ENCODE measurements at regions not wholly inside any gene's neighbourhood (a gene's known extent, or its start where the extent isn't known, plus 50 kb on each side); places are given as distances from the start of the nearest gene placed in this dataset.

GRCh38 chr15:95464509-95464908 lies 866.0 kb upstream of the NR2F2 start:
- Histone ChIP-seq H3K27ac (no peak overlapping the region), H3K4me3 (no peak overlapping the region), H3K9me3 (no peaks in the 10 kb centered on the region), H3K36me3 (no peaks in the 10 kb centered on the region), H3K4me1 (no peaks in the 10 kb centered on the region), H3K27me3 (no peaks in the 10 kb centered on the region)
- TF ChIP-seq EP300 (IDR thresholded peaks at IDR 0.05), result no peak
- no peak for TF ChIP-seq CTCF (IDR thresholded peaks at IDR 0.05)
- no peak for TF ChIP-seq POLR2A (IDR thresholded peaks at IDR 0.05)
- no peak for TF ChIP-seq POLR2AphosphoS5 (IDR thresholded peaks at IDR 0.05)
- 84% methylated on average over 12 of the region's 12 CpGs for WGBS
- no peak for DNase-seq (ENCODE audit: low spot score in 2 of 2)

GRCh38 chr15:95468820-95469219 lies 861.7 kb upstream of the NR2F2 start:
- Histone ChIP-seq H3K4me1 (no peaks in the 10 kb centered on the region), H3K36me3 (no peaks in the 10 kb centered on the region), H3K4me3 (no peak overlapping the region), H3K27me3 (no peaks in the 10 kb centered on the region), H3K27ac (no peak overlapping the region), H3K9me3 (no peaks in the 10 kb centered on the region)
- 65% methylated on average over 12 of the region's 12 CpGs for WGBS
- TF ChIP-seq EP300 (IDR thresholded peaks at IDR 0.05), result no peak
- no peak for TF ChIP-seq POLR2AphosphoS5 (IDR thresholded peaks at IDR 0.05)
- no peak for TF ChIP-seq POLR2A (IDR thresholded peaks at IDR 0.05)
- TF ChIP-seq CTCF (IDR thresholded peaks at IDR 0.05), result no peak
- DNase-seq (ENCODE audit: low spot score in 2 of 2), result no peak

- no peaks in the 10 kb centered on the region for H3K27me3 ChIP-seq
- H3K4me3 ChIP-seq, result no peak overlapping the region
- no peaks in the 10 kb centered on the region for H3K9me3 ChIP-seq
- H3K4me1 ChIP-seq, result no peaks in the 10 kb centered on the region
- WGBS, result 68% methylated on average over 8 of the region's 8 CpGs
- no peak overlapping the region for H3K27ac ChIP-seq
- DNase-seq (ENCODE audit: low spot score in 2 of 2), result no peak
- H3K36me3 ChIP-seq, result no peaks in the 10 kb centered on the region
- TF ChIP-seq EP300 (IDR thresholded peaks at IDR 0.05), result no peak
- no peak for TF ChIP-seq CTCF (IDR thresholded peaks at IDR 0.05)
- no peak for TF ChIP-seq POLR2A (IDR thresholded peaks at IDR 0.05)
- no peak for TF ChIP-seq POLR2AphosphoS5 (IDR thresholded peaks at IDR 0.05)
Observed at GRCh38 chr15:95469496-95470000, 861.0 kb upstream of the NR2F2 start.

- H3K9me3 ChIP-seq, result no peaks in the 10 kb centered on the region
- TF ChIP-seq POLR2A (IDR thresholded peaks at IDR 0.05) (no peak), CTCF (IDR thresholded peaks at IDR 0.05) (no peak), POLR2AphosphoS5 (IDR thresholded peaks at IDR 0.05) (no peak), EP300 (IDR thresholded peaks at IDR 0.05) (no peak)
- no peaks in the 10 kb centered on the region for H3K36me3 ChIP-seq
- 43% methylated on average over 3 of the region's 3 CpGs for WGBS
- H3K4me1 ChIP-seq, result no peaks in the 10 kb centered on the region
- H3K27ac ChIP-seq, result no peak overlapping the region
- no peak for DNase-seq (ENCODE audit: low spot score in 2 of 2)
- H3K27me3 ChIP-seq, result no peaks in the 10 kb centered on the region
- H3K4me3 ChIP-seq, result no peak overlapping the region
Observed at GRCh38 chr15:95470529-95470928, 860.0 kb upstream of the NR2F2 start.

GRCh38 chr15:95470997-95471689 lies 859.4 kb upstream of the NR2F2 start:
- Histone ChIP-seq H3K9me3 (no peaks in the 10 kb centered on the region), H3K27me3 (no peaks in the 10 kb centered on the region), H3K4me3 (no peak overlapping the region), H3K4me1 (no peaks in the 10 kb centered on the region), H3K27ac (no peak overlapping the region), H3K36me3 (no peaks in the 10 kb centered on the region)
- DNase-seq (ENCODE audit: low spot score in 2 of 2), result no peak
- TF ChIP-seq POLR2AphosphoS5 (IDR thresholded peaks at IDR 0.05) (no peak), POLR2A (IDR thresholded peaks at IDR 0.05) (no peak), CTCF (IDR thresholded peaks at IDR 0.05) (no peak), EP300 (IDR thresholded peaks at IDR 0.05) (no peak)
- 44% methylated on average over 4 of the region's 4 CpGs for WGBS

Data from suprapubic skin (tissue), 4 donors.